Osteocyte (in vitro differentiated cells): ENCODE measurements at regions not wholly inside any gene's neighbourhood (a gene's known extent, or its start where the extent isn't known, plus 50 kb on each side); places are given as distances from the start of the nearest gene placed in this dataset.

Experiments used
- DNase-seq: peaks from one replicate; pipeline ENCODE4 v3.0.0; 2021; ENCODE audit warnings: mixed read lengths; ENCODE audit not compliant: unreplicated experiment; ENCODE audit errors: extremely low spot score
- H3K27ac Mint-ChIP-seq: one replicate; pipeline ENCODE4 v1.8.0; 2021; ENCODE audit warnings: mild to moderate bottlenecking, mixed read lengths; ENCODE audit not compliant: unreplicated experiment
- H3K27me3 Mint-ChIP-seq: one replicate; pipeline ENCODE4 v1.8.0; 2021; ENCODE audit warnings: mixed read lengths; ENCODE audit not compliant: unreplicated experiment
- H3K36me3 Mint-ChIP-seq: one replicate; pipeline ENCODE4 v1.8.0; 2021; ENCODE audit warnings: mixed read lengths; ENCODE audit not compliant: unreplicated experiment
- H3K4me1 Mint-ChIP-seq: one replicate; pipeline ENCODE4 v1.8.0; 2021; ENCODE audit warnings: mixed read lengths; ENCODE audit not compliant: unreplicated experiment
- H3K4me3 Mint-ChIP-seq: one replicate; pipeline ENCODE4 v1.8.0; 2021; ENCODE audit warnings: mild to moderate bottlenecking, moderate library complexity, mixed read lengths; ENCODE audit not compliant: unreplicated experiment
- H3K9me3 Mint-ChIP-seq: one replicate; pipeline ENCODE4 v1.8.0; 2021; ENCODE audit warnings: mixed read lengths; ENCODE audit not compliant: unreplicated experiment
- CTCF ChIP-seq: fragments of 200-600 bp; sonication (generic); IDR thresholded peaks from 2 replicates; pipeline ENCODE4 v1.5.0; 2021; ENCODE audit warnings: antibody characterized with exemption, mild to moderate bottlenecking, moderate library complexity

- no peak overlapping the region for H3K27ac Mint-ChIP-seq
- no peak for DNase-seq
- no peak for TF ChIP-seq CTCF
- H3K4me3 Mint-ChIP-seq = no peak overlapping the region
- no peaks in the 10 kb centered on the region for H3K36me3 Mint-ChIP-seq
- H3K27me3 Mint-ChIP-seq = no peaks in the 10 kb centered on the region
- no peaks in the 10 kb centered on the region for H3K4me1 Mint-ChIP-seq
- no peaks in the 10 kb centered on the region for H3K9me3 Mint-ChIP-seq
These were observed 112.6 kb downstream of the NXPE2 start for GRCh38 chr11:114790910-114791309.

DNA sequence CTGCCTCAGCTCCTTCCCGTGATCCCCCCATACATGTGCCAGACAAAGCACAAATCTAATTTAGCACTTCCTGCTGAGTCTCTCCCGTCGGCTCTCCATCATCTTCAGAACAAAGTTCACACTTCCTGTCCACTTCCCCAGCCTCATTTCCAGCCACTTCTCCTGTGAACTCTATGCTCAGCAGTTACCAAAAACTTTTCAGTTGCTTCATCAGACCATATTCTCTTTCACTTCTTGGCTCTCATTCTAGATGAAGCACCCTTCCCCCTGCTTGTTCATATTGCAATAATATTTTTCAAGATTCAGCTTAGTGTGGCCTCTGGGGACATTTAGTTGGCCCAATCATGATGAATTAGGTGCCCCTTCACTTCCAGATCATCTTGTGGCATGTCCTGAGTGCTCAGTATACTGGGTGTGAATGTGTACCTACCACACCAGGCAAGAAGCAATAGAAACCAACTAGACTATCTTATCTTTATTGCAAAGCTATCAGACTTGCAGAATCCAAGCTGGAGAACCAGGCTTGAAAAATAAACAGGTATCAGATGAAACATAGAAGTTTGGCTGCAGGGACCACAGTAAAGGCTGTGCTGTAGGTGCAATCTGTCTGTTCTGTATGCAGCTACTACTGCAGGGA, 115.8 kb downstream of the NXPE2 start:
- H3K4me1 Mint-ChIP-seq = no peaks in the 10 kb centered on the region
- no peak for DNase-seq
- no peaks in the 10 kb centered on the region for H3K36me3 Mint-ChIP-seq
- H3K27ac Mint-ChIP-seq = no peak overlapping the region
- no peaks in the 10 kb centered on the region for H3K9me3 Mint-ChIP-seq
- H3K27me3 Mint-ChIP-seq = no peaks in the 10 kb centered on the region
- no peak overlapping the region for H3K4me3 Mint-ChIP-seq
- TF ChIP-seq CTCF = no peak

DNA sequence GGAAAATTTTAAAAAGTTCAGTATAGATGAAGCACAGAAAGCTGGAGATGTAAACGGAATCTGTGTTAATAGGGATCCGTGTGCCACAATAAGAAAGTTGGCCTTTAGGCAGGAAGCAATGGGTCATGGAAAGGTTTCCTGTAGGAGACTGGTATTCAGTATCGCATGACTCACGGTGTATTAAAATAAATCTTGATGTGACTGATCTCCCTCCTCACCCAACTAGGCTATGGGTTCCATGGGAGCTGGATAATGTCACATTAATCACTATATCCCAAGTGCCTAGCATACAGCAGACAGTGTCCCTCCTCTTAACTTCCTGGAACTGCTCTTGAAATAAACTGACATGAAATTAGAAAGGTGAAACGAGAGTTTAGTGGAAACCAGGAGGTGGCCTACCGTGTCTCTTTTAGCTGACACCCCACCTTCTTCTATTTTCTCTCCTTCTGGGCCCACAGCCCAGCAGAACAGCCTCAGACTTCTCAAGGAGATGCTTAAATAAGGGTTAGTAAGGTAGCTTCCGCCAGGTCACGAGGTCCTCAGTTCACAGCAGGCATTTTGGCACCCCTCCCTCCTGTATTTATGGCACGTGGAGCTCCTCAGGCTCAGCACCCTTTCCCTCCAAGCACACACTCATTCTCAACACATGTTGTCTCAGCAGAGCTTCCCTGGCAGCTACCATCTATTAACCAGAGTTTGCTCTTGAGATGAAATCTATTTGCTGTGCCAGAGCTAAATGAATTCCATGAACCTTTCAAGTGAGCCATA, 118.8 kb downstream of the NXPE2 start:
- H3K4me3 Mint-ChIP-seq = no peak overlapping the region
- H3K36me3 Mint-ChIP-seq = no peaks in the 10 kb centered on the region
- H3K27me3 Mint-ChIP-seq = peaks cover 2% of the 10 kb centered on the region
- TF ChIP-seq CTCF = no peak
- no peaks in the 10 kb centered on the region for H3K4me1 Mint-ChIP-seq
- no peak overlapping the region for H3K27ac Mint-ChIP-seq
- no peak for DNase-seq
- H3K9me3 Mint-ChIP-seq = no peaks in the 10 kb centered on the region

- no peak for DNase-seq
- TF ChIP-seq CTCF = no peak
- Mint-ChIP-seq H3K4me3 (no peak overlapping the region), H3K27me3 (peaks cover 2% of the 10 kb centered on the region), H3K9me3 (no peaks in the 10 kb centered on the region), H3K27ac (no peak overlapping the region), H3K36me3 (no peaks in the 10 kb centered on the region), H3K4me1 (no peaks in the 10 kb centered on the region)
These were observed 121.1 kb downstream of the NXPE2 start for GRCh38 chr11:114799476-114799875.

GRCh38 chr11:114801773-114802172, 123.4 kb downstream of the NXPE2 start:
- H3K27ac Mint-ChIP-seq = no peak overlapping the region
- no peak for TF ChIP-seq CTCF
- H3K36me3 Mint-ChIP-seq = no peaks in the 10 kb centered on the region

More at GRCh38 chr11:114801773-114802172, 123.4 kb downstream of the NXPE2 start:
- no peak overlapping the region for H3K4me3 Mint-ChIP-seq
- no peaks in the 10 kb centered on the region for H3K4me1 Mint-ChIP-seq
- DNase-seq = no peak
- peaks cover 2% of the 10 kb centered on the region for H3K27me3 Mint-ChIP-seq
- no peaks in the 10 kb centered on the region for H3K9me3 Mint-ChIP-seq
